Prostate gland (tissue), 2 donors: ENCODE measurements at regions not wholly inside any gene's neighbourhood (a gene's known extent, or its start where the extent isn't known, plus 50 kb on each side); places are given as distances from the start of the nearest gene placed in this dataset.

Source experiments
- POLR2AphosphoS5 ChIP-seq: sonication (generic); formaldehyde crosslinking; IDR thresholded peaks from one replicate; pipeline ENCODE4 v1.6.1; 2017; ENCODE audit warnings: antibody characterized with exemption
- TF ChIP-seq, protein P1 (sequence below), 4 experiments: fragments of 200-600 bp in 2 of 4; fragments of 450-650 bp in 2 of 4; sonication (generic) in 2 of 4; IDR thresholded peaks; 1 replicate in 3 of 4; 2 replicates in 1 of 4; pipeline ENCODE4 v1.5.1; 2016 to 2019; ENCODE audit warnings: antibody characterized with exemption in 4 of 4, mild to moderate bottlenecking in 2 of 4, moderate library complexity in 2 of 4

DNA sequence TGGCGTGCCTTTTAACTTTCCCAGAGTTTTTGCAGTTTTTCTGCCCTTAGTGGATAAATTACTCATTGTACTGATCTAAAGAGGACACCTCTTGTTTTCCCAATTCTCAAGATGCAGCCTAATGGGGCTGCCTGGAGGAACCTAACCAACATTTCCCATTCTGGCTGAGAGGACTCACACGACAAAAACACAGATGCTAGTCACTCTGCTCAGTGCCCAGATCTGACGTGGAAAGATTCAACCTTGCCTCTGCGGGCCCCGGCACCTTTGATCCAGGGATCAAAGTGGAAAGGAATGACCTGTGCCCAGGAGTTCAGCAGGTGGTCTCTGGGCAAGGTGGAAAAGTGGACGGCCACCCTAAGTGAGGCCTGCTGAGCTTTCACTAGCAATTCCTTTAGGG lies 162.4 kb upstream of the FMN2 start:
- TF ChIP-seq, protein P1, sequence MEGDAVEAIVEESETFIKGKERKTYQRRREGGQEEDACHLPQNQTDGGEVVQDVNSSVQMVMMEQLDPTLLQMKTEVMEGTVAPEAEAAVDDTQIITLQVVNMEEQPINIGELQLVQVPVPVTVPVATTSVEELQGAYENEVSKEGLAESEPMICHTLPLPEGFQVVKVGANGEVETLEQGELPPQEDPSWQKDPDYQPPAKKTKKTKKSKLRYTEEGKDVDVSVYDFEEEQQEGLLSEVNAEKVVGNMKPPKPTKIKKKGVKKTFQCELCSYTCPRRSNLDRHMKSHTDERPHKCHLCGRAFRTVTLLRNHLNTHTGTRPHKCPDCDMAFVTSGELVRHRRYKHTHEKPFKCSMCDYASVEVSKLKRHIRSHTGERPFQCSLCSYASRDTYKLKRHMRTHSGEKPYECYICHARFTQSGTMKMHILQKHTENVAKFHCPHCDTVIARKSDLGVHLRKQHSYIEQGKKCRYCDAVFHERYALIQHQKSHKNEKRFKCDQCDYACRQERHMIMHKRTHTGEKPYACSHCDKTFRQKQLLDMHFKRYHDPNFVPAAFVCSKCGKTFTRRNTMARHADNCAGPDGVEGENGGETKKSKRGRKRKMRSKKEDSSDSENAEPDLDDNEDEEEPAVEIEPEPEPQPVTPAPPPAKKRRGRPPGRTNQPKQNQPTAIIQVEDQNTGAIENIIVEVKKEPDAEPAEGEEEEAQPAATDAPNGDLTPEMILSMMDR (IDR thresholded peaks at IDR 0.05), result no peak
- TF ChIP-seq POLR2AphosphoS5, result no peak
